CD1c-positive myeloid dendritic cell (primary cell): ENCODE measurements at regions not wholly inside any gene's neighbourhood (a gene's known extent, or its start where the extent isn't known, plus 50 kb on each side); places are given as distances from the start of the nearest gene placed in this dataset.

ENCODE experiments used
- DNase-seq: peaks from one replicate; pipeline ENCODE4 v3.0.0-alpha.2; 2016; ENCODE audit errors: extremely low spot score

DNA sequence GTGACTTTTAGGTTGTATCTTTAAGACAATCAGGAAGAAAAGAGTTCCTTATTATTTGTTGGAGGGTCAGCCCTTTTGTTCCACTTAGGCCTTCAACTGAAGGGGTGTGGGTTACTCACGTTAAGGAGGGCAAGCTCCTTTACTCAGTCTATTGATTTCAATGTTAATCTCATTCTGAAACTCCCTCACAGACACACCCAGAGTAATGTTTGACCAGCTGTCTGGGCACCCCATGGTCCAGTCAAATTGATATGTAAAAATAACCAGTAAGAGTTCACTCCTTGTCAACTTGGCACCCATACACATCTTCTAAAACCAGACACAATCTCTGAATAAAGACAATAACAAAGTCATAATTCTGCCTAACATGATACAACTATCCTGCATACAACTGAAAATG lies 292.9 kb downstream of the KLF5 start:
- DNase-seq: no peak

DNA sequence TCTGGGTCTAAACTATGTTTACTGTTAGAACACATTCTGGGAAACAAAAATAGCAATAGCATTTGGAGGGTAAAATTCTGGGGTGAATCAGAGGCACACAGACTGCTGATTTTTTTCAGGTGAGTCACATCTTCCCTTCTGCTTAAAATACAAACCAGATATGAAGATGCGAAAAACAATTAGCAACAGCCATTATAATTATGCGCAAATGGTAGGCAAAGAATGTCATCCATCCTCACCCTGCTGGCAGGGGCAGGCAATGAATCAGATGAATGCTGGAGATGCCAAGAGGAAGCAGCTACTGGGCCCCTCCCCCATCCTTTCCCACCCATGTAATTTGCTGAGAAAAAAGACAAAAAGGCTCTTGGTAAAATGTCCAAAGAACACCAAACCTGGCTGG lies 282.9 kb downstream of the KLF5 start:
- no peak for DNase-seq

DNA sequence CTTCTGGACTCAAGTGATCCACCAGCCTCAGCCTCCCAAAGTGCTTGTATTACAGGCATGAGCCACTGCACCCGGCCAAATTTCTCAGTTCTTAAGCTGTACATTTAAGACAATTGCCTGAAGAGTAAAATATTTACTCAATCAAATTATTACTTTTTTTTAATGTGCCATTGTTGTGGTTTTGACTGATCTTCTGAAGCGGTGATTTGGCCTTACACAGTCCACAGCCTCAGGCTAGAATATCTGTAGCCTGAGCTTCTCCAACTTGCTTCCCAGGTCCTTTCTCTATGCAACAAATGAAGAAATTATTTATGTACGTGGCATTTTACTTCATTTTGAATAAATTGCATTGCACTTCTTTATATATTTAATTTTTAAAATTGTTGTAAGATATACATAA lies 281.3 kb downstream of the KLF5 start:
- no peak for DNase-seq

DNA sequence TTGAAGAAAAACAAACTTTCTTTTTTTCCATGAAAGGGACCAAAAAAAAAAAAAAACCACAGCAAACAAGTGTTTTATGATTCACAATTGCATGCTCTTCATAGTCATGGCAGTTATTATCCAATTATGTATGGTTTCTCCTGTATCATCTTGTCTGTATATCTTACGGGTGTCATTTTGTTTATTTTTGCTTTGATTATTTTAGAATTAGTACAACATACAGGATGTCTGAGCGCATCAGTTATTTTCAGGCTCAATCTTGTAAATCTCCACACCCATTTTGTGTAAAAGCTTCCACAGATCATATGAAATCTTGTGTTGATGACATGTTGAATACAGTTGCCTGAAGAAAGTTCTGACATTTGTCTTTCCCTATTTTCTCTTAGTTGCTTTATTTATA lies 280.3 kb downstream of the KLF5 start:
- no peak for DNase-seq

DNA sequence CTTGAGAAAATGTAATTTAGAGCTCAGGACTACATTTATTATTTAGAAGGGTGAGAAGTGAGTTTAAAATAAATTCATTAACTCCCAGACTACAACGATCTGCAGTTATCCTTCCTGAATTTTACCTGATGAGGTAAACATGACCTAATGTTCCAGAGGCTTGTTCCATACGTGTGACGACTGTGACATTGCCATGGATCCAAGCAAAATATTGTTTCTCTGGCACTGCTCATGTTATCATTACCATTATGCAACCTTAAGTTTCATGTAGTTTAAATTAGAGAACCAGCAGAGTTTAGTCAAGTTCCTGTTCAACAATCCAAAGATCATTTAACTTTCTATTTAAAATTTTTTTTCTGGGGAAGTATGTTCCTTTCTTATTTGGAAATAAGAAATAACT lies 279.6 kb downstream of the KLF5 start:
- DNase-seq: peak; percentile 7

DNA sequence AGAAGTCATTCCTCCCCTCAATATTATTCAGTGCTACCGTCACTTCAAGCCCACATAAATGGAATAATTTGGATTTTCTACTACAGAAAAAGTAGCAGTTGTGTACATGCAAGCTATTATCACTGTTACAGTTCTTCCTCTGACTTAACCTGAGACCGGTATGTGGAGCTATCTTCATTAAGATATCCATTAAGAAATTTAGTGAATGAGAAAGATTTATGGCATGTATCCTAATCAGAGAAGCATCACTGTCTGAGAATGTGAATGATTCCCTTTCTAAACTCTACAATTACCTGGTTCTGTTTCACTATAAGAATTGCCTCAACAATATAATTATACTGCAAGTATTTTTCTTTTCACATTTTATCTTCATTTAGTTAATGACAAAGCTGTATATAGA lies 278.7 kb downstream of the KLF5 start:
- no peak for DNase-seq

DNA sequence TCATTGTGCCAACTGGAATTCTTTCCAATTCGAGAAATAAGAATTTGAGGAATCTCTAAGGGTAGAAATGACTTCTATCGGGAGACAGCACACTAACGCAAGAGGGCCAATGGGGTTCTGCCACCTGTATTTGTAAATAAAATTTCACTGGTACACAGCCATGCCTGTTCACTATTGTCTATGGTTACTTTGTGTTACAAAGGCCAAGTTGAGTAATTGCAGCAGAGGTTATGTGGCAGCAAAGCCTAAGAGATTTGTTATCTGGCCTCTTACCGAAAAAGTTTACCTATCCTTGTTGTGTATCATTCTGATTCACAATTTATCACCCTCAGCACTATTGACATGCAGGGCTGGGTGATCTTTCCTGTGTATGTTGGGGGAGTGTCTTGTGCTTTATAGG lies 278.0 kb downstream of the KLF5 start:
- DNase-seq: no peak

DNA sequence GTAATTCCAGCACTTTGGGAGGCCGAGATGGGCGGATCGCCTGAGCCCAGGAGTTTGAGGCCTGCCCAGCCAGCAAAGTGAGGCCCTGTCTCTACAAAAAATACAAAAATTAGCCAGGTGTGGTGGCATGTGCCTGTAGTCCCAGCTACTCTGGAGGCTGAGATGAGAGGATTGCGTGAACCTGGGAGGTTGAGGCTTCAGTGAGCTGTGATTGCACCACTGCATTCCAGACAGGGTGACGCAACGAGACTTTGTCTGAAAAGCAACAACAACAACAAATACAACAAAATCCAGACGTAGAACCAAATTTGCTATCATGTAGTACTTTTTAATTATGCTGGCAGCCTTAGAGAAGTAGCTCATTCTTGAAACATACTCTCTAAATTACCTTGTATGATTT lies 277.1 kb downstream of the KLF5 start:
- DNase-seq: no peak

DNA sequence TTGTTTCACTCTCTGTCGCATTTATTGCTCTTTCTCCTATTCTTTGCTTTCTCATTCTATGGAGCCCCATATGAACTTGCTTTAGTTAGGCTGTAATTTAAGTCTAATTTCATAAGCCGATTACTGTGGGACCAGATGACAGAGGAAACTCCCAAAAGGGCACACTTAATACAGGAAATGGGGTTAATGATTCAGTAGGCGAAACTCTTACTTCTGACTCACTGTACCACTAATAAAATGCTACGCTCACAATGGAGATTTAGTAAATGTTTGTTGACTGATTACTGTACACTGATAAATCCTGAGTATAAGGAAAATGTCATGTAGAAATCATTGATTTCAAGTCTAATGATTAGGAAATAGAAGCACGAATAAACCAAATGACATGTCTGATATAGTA lies 276.4 kb downstream of the KLF5 start:
- DNase-seq: peak; percentile 4

DNA sequence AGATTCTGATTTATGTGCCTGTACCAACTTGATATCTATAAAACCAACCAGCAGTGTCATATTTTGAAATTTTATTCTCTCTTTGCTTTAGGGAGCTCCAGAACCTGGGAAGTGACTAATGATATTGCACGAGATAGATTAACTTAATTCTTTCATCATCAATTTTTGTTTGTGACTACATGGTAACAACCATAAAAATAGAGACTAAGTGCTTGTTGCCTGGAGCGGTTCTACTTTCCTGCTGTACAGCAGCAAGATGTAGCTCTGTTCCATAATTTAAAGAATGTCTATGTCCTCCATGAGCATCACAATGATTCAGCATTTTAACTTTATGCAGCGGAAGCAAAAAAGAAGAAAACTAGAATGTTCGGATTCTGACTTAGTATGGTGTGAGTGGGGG lies 275.6 kb downstream of the KLF5 start:
- DNase-seq: no peak

DNA sequence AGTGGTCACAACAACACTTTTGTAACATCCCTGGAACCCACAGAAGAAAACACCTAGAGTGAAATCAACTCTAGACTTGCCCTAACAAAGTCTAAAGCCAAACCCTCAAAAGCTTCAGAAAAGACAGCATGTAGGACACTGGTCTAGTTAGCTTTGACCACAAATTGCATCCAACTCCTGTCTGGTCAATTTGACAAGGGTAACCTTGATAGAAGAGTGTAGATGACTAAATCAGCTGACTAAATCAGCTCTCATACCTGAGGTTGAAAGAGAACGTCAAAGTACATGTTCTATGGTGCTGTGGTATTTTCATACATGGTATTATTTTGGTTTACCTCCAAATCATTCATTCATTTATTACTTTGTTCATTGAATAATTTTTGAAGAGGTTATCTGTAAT lies 272.8 kb downstream of the KLF5 start:
- no peak for DNase-seq

DNA sequence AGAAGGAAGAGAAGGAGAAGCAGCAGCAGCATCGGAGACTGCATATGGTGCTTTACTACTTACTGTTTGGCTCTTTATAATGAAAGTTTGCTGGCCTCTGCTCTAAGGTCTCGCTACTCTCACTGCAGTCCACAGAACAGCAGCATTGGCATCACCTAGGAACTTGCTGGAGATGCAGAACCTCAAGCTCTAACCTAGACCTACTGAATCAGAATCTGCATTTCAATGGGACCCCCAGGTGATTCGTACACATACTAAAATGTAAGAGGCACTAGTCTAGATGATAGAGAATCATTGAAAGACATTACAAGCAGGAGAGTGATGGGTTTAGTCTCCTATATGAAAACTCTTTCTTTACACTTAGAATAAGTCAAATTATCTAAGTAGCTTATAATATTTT lies 270.6 kb downstream of the KLF5 start:
- DNase-seq: no peak

DNA sequence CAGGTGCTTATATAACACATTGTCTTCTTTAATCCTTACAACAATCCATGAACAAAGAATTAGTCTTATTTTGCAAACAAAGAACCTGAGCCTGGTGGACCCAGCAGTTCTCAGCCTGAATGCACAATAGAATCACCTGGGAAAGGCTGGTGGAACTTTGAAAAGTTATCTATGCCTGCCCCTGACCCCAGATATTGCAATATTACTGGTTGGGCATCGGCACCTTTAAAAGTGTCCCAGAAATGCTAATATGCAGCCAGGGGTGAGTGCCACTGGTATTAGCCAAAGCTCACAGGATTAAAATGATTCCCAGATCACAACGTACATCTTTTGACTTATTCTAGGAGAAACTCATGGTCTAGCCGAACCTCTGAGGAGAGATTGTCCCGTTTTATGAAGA lies 268.8 kb downstream of the KLF5 start:
- no peak for DNase-seq

DNA sequence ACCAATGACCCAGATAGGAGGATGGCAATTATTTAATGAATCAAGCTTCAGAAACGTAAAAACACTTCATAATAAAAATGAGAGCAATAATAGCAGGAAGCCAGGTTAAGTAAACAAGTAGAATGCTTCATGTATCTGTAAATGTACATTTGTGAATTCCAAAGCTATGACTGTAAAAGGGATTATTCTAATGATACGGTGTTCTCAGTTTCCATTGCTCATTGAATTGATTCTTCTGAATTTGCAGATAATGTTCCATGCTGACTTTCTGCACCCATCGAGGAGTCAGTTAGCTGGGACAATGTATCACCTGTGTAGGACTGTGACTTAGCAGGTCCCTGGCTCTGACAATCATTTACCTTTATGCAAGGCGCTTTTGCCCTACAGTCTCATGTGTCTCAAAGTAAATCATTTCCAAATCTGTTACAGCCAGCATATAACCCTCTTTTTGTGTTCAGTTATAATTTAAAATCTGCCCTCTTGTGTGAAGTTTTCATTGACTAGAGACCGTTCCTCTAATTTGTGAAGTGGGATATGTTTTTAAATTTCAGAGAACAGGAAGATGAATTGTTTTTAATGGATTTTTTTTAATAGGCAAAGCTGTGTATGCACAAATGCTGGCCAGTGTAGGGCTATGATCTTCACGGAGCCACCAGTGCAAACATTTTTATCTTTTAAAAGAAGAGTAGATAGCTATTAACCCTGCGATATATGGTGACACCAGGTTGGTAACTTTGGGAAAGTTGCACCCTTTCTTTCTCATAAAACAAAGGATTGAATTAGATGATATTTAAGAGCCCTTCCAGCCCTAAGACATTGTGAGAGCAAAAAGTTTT lies 267.1 kb downstream of the KLF5 start:
- no peak for DNase-seq

DNA sequence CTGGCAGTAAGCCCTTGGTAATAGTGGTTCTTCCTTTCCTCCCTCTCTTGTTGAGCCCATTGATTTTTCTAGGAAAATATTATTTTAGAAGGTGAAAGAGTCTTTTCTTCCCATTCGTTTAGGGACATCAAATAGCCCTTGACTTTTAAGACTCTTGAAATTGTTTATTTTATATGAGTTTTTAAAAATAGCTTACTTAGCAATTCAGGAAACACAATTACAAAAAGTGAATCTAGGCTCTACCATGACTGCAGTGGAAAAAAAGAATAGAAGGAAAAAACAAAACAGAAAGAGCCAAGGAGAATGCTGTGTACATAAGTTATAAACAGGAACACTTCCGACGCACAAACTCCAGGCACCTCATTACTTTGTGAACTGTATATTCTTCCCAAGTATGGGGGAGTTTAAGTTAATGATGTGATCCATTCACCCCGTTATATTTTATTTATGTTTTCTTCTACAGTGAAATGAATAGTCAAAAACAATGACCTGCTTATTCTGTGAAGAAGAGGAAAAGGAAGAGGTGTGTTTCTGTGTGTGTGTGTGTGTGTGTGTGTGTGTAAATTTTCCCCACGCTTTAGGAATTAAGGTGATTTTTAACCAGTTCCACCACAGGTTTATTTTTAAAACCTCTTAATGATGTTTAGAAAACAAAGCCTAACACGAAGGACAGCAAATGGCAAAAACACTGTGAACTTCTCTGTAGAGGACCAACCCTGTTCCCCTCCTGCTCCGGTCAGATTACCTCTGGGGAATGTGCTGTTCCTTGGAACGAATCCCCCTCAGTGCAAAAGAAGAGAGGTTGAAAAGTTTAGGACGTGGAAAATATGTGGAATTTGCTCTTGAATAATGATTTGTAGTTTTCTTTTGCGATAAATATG lies 266.3 kb downstream of the KLF5 start:
- DNase-seq: no peak

DNA sequence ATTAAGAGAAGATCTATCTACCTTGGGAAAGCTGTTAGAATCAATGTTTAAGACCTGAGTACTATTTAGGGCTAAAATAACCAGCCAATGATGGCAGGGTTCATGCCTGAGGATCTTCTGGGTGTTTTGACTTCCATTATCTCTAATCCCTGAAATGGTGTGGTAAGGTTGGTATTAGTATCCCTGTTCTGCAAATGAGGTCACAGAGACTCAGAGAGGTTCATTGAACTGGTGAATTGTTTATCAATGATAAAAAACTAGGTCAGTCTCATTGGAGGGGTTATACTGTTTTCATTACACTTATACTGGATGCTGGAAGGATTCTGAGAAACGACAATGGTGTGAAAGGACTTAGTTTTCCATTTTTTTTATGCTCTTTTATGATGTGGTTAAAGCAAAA lies 264.8 kb downstream of the KLF5 start:
- DNase-seq: no peak

DNA sequence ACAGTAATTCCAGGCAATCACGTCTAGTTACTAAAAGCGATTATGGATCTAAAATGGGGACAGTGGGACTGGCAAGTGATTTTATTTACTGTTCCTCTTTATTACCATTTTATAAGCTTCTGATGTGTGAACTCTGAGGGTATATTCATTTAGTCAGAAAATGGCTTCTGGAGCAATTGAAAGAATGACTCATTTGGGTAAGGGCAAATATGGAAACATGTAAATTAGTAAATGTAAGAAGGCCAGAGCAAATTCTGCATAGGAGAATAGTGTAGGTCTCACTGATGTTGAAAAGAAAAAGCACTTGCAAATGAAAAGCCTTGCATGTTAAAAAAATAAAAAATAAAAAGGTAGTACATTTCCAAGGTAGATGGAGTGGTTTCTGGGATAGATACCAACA lies 262.2 kb downstream of the KLF5 start:
- DNase-seq: no peak

DNA sequence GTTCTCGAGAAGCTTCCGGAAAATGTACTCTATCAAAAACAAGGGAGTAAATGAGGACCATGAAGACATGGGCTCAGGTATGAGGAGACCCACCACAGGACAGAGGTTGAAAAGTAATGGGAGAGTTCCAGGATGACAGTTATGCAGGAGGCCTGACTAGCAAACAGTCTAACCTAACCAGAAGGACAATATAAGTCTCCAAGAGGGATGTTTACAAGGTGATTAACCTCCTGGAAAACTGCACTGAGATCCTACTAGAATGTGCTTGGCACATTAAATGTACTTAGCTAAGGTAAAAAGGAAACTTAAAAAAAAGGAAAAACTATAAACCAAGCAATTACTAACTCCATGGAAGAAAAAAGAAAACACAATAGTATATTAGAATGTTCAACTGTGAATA lies 258.3 kb downstream of the KLF5 start:
- no peak for DNase-seq

DNA sequence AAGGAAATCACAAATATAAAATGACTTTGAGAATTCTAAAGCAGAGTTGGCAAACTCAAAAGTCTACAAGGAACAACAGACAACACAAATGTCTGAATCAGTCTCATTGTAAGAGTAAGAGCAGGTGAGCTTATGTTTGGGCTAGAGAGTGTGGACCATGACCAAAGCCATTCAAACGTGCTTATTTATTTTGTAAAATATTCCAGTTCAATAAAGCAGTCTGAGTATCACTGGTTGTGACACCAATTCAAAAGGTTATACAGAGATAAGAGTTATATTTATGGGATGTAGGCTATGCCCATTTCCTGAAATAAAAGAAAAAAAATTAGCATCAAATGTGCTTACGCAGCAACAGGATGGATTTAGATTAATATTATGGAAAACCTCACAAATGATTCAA lies 251.6 kb downstream of the KLF5 start:
- DNase-seq: no peak

DNA sequence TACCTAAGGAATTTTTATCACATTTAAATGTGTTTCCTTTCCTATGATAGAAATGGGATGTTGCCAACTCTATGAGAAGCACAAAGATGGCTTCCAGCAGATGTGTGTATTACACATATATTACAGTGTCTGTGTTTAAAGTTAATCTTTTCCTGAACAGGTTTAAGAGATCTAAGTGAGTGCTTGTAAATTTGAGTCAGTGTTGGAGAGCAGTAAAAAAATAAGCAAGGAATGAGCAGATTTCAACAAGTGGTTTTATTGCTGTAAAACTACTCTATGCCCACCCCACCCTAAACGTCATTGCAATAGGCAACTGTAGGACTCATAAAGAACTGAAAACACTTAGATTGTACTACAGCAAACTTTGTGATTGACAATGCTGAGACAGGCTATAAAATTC lies 248.7 kb downstream of the KLF5 start:
- DNase-seq: no peak

DNA sequence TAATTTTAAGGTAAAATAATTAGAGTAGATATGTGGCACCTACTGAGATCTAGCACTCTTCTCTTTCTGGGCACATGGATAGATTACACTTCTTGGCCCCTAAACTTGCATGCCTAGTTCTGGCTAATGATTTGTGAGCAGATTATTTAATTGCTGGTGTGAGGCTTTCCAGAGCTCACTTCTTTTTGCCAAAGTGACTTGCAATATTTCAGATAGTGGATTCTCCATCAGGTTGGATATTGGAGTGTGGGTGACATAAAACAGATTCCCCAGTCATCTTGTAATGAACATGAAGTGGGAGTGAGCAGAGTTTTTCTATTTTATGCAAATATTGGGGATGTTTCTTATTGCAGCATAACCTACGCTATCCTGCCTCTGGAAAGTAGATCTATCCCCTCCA lies 247.9 kb downstream of the KLF5 start:
- no peak for DNase-seq

DNA sequence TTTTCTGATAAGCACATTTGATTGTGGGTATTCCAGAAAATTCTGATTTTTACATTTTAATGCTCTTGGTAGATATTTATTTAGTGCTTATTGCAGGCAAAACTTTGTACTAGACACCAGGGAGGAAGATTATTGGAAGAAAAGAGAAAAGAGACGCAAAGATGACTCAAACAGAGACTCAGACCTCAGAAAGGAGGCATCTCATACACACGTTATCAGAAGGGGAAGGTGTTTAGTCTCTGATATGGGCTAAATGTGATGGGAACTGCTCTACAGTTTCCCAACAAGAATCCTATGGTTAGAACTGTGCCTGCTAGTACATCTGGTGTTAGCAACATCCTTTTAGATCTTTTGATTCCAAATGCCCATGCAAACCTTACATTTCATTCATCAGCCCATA lies 245.6 kb downstream of the KLF5 start:
- no peak for DNase-seq

DNA sequence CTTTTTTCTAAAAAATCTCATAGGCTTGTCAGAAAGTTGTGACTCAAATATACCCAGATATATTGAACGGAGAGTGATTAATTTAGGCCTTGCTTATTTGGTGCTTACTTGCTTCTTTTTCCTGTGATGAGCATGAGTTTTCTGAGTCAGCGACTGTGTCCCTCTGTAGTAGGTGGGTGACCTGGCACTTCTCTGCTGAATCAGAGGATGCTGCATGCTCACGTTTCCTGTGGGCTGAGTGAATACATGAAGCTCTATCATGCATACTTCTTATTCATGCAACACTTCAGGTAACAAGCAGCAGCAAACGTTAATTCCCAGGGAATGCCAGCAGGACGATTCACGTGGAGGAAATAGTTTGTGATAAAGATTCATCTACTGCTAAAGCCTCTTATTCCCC lies 245.0 kb downstream of the KLF5 start:
- DNase-seq: no peak
